ENCODE measurements at regions not wholly inside any gene's neighbourhood (a gene's known extent, or its start where the extent isn't known, plus 50 kb on each side); places are given as distances from the start of the nearest gene placed in this dataset.

- H3K27ac ChIP-seq = no peak overlapping the region
- ChIA-PET POLR2A (ENCODE audit: low non-redundant PET) (no interaction called here), CTCF (no interaction called here)
- DNase-seq (ENCODE audit: low spot score) = no peak
- TF ChIP-seq CTCF (conservative IDR thresholded peaks at IDR 0.05; ENCODE audit: low read depth) = no peak
Observed at GRCh38 chr7:136333636-136334035, 356.5 kb upstream of the MTPN start.

- no peak for DNase-seq (ENCODE audit: low spot score)
- no peak for TF ChIP-seq CTCF (conservative IDR thresholded peaks at IDR 0.05; ENCODE audit: low read depth)
- no peak overlapping the region for H3K27ac ChIP-seq
- ChIA-PET CTCF (interaction anchor here (0.5 kb wide), 1 partner anchor 13 kb away, joined by 3 read pairs; no protein-coding TSS in a partner anchor), POLR2A (ENCODE audit: low non-redundant PET) (no interaction called here)
Observed at GRCh38 chr7:136326045-136326609, 349.0 kb upstream of the MTPN start.

- H3K27ac ChIP-seq = no peak overlapping the region
- TF ChIP-seq CTCF (conservative IDR thresholded peaks at IDR 0.05; ENCODE audit: low read depth) = no peak
- POLR2A ChIA-PET (ENCODE audit: low non-redundant PET) = no interaction called here
- DNase-seq (ENCODE audit: low spot score) = no peak
- CTCF ChIA-PET = interaction anchor here (0.5 kb wide), 1 partner anchor 13 kb away, joined by 3 read pairs; no protein-coding TSS in a partner anchor
Observed at GRCh38 chr7:136325578-136325977, 348.4 kb upstream of the MTPN start.

GRCh38 chr7:136325027-136325426, 347.9 kb upstream of the MTPN start:
- H3K27ac ChIP-seq = no peak overlapping the region
- TF ChIP-seq CTCF (conservative IDR thresholded peaks at IDR 0.05; ENCODE audit: low read depth) = no peak
- ChIA-PET CTCF (no interaction called here), POLR2A (ENCODE audit: low non-redundant PET) (no interaction called here)
- no peak for DNase-seq (ENCODE audit: low spot score)

- ChIA-PET CTCF (no interaction called here), POLR2A (ENCODE audit: low non-redundant PET) (no interaction called here)
- TF ChIP-seq CTCF (conservative IDR thresholded peaks at IDR 0.05; ENCODE audit: low read depth) = no peak
- DNase-seq (ENCODE audit: low spot score) = no peak
- H3K27ac ChIP-seq = no peak overlapping the region
Observed at GRCh38 chr7:136324073-136324704, 347.0 kb upstream of the MTPN start.

GRCh38 chr7:136312592-136312991, 335.4 kb upstream of the MTPN start:
- DNase-seq (ENCODE audit: low spot score) = no peak
- ChIA-PET CTCF (interaction anchor here (0.7 kb wide), 1 partner anchor 13 kb away, joined by 3 read pairs; no protein-coding TSS in a partner anchor), POLR2A (ENCODE audit: low non-redundant PET) (no interaction called here)
- TF ChIP-seq CTCF (conservative IDR thresholded peaks at IDR 0.05; ENCODE audit: low read depth) = no peak
- no peak overlapping the region for H3K27ac ChIP-seq

Data from RWPE1 (cell line).